ENCODE measurements at regions not wholly inside any gene's neighbourhood (a gene's known extent, or its start where the extent isn't known, plus 50 kb on each side); places are given as distances from the start of the nearest gene placed in this dataset.

DNA sequence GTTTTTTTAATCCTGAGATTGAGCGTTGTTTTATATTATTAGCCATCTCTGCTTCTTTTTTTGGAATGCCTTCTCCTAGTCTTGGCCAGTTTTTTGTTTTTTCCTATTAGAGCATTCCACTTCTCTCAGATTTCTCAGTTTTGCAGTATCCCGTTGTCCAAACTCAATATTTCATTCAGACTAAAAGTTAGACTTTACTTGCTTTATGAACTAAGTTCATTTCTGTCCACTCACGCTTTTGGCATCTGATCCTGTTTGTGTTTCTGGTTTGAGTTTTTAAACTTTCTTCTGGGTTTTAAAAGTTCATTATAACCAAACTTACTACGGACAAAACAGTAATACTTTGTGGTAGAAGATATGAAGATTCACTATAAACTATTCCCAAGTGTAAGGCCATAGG is 288.3 kb upstream of the MPDZ start:
- Histone ChIP-seq H3K27ac (ENCODE audit: low read length, poor library complexity, severe bottlenecking) (no peak overlapping the region), H2BK15ac (ENCODE audit: low read depth, poor library complexity, severe bottlenecking) (no peak overlapping the region), H4K8ac (ENCODE audit: low read length) (no peak overlapping the region), H3K4me2 (ENCODE audit: low read length, poor library complexity, severe bottlenecking) (no peak overlapping the region), H3K9ac (ENCODE audit: low read length) (peak overlapping the region; percentile 63), H4K91ac (ENCODE audit: low read length) (no peak overlapping the region), H3K36me3 (ENCODE audit: control insufficient read depth in 1 of 2, insufficient read depth in 2 of 2, low read depth in 1 of 2, low read length in 2 of 2) (no peaks in the 10 kb centered on the region), H3K23ac (ENCODE audit: low read length in 2 of 2) (no peak overlapping the region), H2AK5ac (ENCODE audit: low read length, severe bottlenecking) (no peak overlapping the region), H2BK120ac (ENCODE audit: low read depth, low read length) (no peak overlapping the region), H2AFZ (ENCODE audit: low read depth, low read length) (no peak overlapping the region), H3K4me3 (ENCODE audit: insufficient read depth in 1 of 2, low read depth in 1 of 2, low read length in 2 of 2) (peak overlapping the region in 1 of 2 experiments; percentile 53), H3K18ac (ENCODE audit: low read depth in 1 of 2, low read length in 2 of 2) (no peak overlapping the region), H3K4ac (ENCODE audit: low read depth in 1 of 2, low read length in 2 of 2) (no peak overlapping the region), H3K79me1 (replicated peaks; ENCODE audit: low read length, poor library complexity, severe bottlenecking) (no peaks in the 10 kb centered on the region), H3K27me3 (ENCODE audit: control insufficient read depth in 1 of 2, insufficient read depth in 1 of 2, low read length in 2 of 2) (no peaks in the 10 kb centered on the region), H3K9me3 (ENCODE audit: control insufficient read depth, low read length) (no peaks in the 10 kb centered on the region), H2BK12ac (ENCODE audit: low read length in 2 of 2) (no peak overlapping the region), H3K14ac (ENCODE audit: low read length in 2 of 2) (no peak overlapping the region), H3K4me1 (ENCODE audit: control insufficient read depth, insufficient read depth, low read depth, low read length) (no peaks in the 10 kb centered on the region), H2BK5ac (ENCODE audit: low read depth, low read length, poor library complexity, severe bottlenecking) (no peak overlapping the region)
- DNase-seq: no peak
- 50% methylated on average over 2 of the region's 4 CpGs for WGBS

DNA sequence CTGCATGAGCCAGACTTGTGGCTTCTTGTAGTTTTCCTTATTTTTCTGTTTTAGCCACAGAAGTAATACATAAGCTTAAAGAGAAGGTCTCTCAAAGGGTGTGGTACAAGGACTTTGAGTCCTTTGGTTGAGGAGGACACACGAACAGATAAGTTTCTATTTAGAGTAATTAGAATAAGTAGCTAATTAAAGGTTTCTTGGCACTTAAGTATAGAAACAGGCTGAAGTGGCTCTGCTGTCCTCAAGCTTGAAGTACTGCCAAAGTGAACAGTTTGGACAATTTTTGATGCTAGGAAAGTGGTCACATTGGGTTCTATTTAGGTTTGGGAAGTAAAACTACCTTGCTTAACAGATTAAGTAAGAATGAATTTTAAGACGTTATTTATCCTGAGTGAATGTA is 278.3 kb upstream of the MPDZ start:
- no peak overlapping the region for H2BK15ac ChIP-seq (ENCODE audit: low read depth, poor library complexity, severe bottlenecking)
- no peaks in the 10 kb centered on the region for H3K9me3 ChIP-seq (ENCODE audit: control insufficient read depth, low read length)
- H3K36me3 ChIP-seq (ENCODE audit: control insufficient read depth in 1 of 2, insufficient read depth in 2 of 2, low read depth in 1 of 2, low read length in 2 of 2): no peaks in the 10 kb centered on the region
- H2BK12ac ChIP-seq (ENCODE audit: low read length in 2 of 2): no peak overlapping the region
- DNase-seq: no peak
- no peak overlapping the region for H3K14ac ChIP-seq (ENCODE audit: low read length in 2 of 2)
- H2AFZ ChIP-seq (ENCODE audit: low read depth, low read length): no peak overlapping the region
- no peak overlapping the region for H4K91ac ChIP-seq (ENCODE audit: low read length)
- H3K4ac ChIP-seq (ENCODE audit: low read depth in 1 of 2, low read length in 2 of 2): no peak overlapping the region
- no peak overlapping the region for H3K9ac ChIP-seq (ENCODE audit: low read length)
- no peak overlapping the region for H3K23ac ChIP-seq (ENCODE audit: low read length in 2 of 2)
- WGBS: 88% methylated on average over 1 of the region's 2 CpGs
- H3K27ac ChIP-seq (ENCODE audit: low read length, poor library complexity, severe bottlenecking): no peak overlapping the region
- no peaks in the 10 kb centered on the region for H3K27me3 ChIP-seq (ENCODE audit: control insufficient read depth in 1 of 2, insufficient read depth in 1 of 2, low read length in 2 of 2)
- H2BK5ac ChIP-seq (ENCODE audit: low read depth, low read length, poor library complexity, severe bottlenecking): no peak overlapping the region
- no peaks in the 10 kb centered on the region for H3K4me1 ChIP-seq (ENCODE audit: control insufficient read depth, insufficient read depth, low read depth, low read length)
- H4K8ac ChIP-seq (ENCODE audit: low read length): no peak overlapping the region
- H2BK120ac ChIP-seq (ENCODE audit: low read depth, low read length): no peak overlapping the region
- H2AK5ac ChIP-seq (ENCODE audit: low read length, severe bottlenecking): no peak overlapping the region
- no peak overlapping the region for H3K18ac ChIP-seq (ENCODE audit: low read depth in 1 of 2, low read length in 2 of 2)
- H3K4me3 ChIP-seq (ENCODE audit: insufficient read depth in 1 of 2, low read depth in 1 of 2, low read length in 2 of 2): no peak overlapping the region
- H3K79me1 ChIP-seq (replicated peaks; ENCODE audit: low read length, poor library complexity, severe bottlenecking): no peaks in the 10 kb centered on the region
- no peak overlapping the region for H3K4me2 ChIP-seq (ENCODE audit: low read length, poor library complexity, severe bottlenecking)

DNA sequence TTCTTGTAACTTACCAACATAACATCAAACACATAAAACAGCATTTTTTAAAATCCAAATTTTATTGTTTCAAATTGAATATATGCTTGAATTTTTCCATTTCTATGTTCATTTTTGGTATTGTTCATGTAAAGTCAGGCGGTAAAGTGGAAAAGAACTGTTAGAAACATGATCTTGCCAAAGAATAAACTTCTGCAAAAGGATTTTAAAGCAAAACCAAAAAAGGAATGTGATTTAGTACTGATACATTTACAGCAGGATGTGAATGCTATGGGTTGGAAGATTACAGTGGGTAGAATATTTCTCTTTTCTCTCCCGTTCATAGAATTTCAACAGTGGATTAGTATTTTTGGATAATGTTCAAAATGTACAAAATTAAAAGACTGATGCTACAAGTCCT is 277.2 kb upstream of the MPDZ start:
- Histone ChIP-seq H2BK120ac (ENCODE audit: low read depth, low read length) (no peak overlapping the region), H2BK5ac (ENCODE audit: low read depth, low read length, poor library complexity, severe bottlenecking) (no peak overlapping the region), H3K9me3 (ENCODE audit: control insufficient read depth, low read length) (no peaks in the 10 kb centered on the region), H2AFZ (ENCODE audit: low read depth, low read length) (no peak overlapping the region), H3K4me2 (ENCODE audit: low read length, poor library complexity, severe bottlenecking) (no peak overlapping the region), H2AK5ac (ENCODE audit: low read length, severe bottlenecking) (no peak overlapping the region), H3K36me3 (ENCODE audit: control insufficient read depth in 1 of 2, insufficient read depth in 2 of 2, low read depth in 1 of 2, low read length in 2 of 2) (no peaks in the 10 kb centered on the region), H3K4me1 (ENCODE audit: control insufficient read depth, insufficient read depth, low read depth, low read length) (no peaks in the 10 kb centered on the region), H3K14ac (ENCODE audit: low read length in 2 of 2) (no peak overlapping the region), H3K4me3 (ENCODE audit: insufficient read depth in 1 of 2, low read depth in 1 of 2, low read length in 2 of 2) (no peak overlapping the region), H3K23ac (ENCODE audit: low read length in 2 of 2) (no peak overlapping the region), H2BK15ac (ENCODE audit: low read depth, poor library complexity, severe bottlenecking) (no peak overlapping the region), H3K27ac (ENCODE audit: low read length, poor library complexity, severe bottlenecking) (no peak overlapping the region), H3K18ac (ENCODE audit: low read depth in 1 of 2, low read length in 2 of 2) (no peak overlapping the region), H3K4ac (ENCODE audit: low read depth in 1 of 2, low read length in 2 of 2) (no peak overlapping the region), H3K9ac (ENCODE audit: low read length) (no peak overlapping the region), H3K27me3 (ENCODE audit: control insufficient read depth in 1 of 2, insufficient read depth in 1 of 2, low read length in 2 of 2) (no peaks in the 10 kb centered on the region), H3K79me1 (replicated peaks; ENCODE audit: low read length, poor library complexity, severe bottlenecking) (no peaks in the 10 kb centered on the region), H2BK12ac (ENCODE audit: low read length in 2 of 2) (no peak overlapping the region), H4K91ac (ENCODE audit: low read length) (no peak overlapping the region), H4K8ac (ENCODE audit: low read length) (no peak overlapping the region)
- no CpG with 5 or more reads among the region's 2 CpGs for WGBS
- no peak for DNase-seq

DNA sequence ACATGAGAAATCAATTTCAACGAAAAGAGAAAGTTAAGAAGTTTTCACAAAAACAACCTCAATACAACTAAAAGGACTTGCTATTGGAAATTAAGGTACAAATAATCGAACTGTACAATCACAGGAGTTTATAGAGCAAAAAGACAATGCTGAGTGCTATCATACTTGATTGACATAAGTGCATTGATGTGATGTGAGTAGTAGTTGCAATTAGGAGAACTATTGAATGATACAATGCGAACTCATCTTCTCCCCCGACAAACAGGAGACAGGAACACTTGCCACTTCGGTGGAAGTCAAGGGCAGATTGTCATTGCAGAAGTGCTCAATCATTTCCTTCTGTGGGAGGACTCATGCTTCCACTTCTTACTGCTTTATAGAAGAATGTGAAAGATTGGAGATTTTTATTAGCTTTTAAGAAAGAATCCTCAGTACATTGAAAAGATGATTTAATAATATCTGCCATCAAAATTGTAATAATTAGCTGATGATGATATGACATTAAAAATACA is 276.6 kb upstream of the MPDZ start:
- no peak overlapping the region for H3K18ac ChIP-seq (ENCODE audit: low read depth in 1 of 2, low read length in 2 of 2)
- H3K23ac ChIP-seq (ENCODE audit: low read length in 2 of 2): no peak overlapping the region
- no peak overlapping the region for H4K91ac ChIP-seq (ENCODE audit: low read length)
- H3K4me1 ChIP-seq (ENCODE audit: control insufficient read depth, insufficient read depth, low read depth, low read length): no peaks in the 10 kb centered on the region
- H2BK5ac ChIP-seq (ENCODE audit: low read depth, low read length, poor library complexity, severe bottlenecking): no peak overlapping the region
- H3K14ac ChIP-seq (ENCODE audit: low read length in 2 of 2): no peak overlapping the region
- no peak overlapping the region for H2BK12ac ChIP-seq (ENCODE audit: low read length in 2 of 2)
- H3K9me3 ChIP-seq (ENCODE audit: control insufficient read depth, low read length): no peaks in the 10 kb centered on the region
- no peak overlapping the region for H2BK15ac ChIP-seq (ENCODE audit: low read depth, poor library complexity, severe bottlenecking)
- 98% methylated on average over 3 of the region's 5 CpGs for WGBS
- H3K27ac ChIP-seq (ENCODE audit: low read length, poor library complexity, severe bottlenecking): no peak overlapping the region
- H3K36me3 ChIP-seq (ENCODE audit: control insufficient read depth in 1 of 2, insufficient read depth in 2 of 2, low read depth in 1 of 2, low read length in 2 of 2): no peaks in the 10 kb centered on the region
- no peaks in the 10 kb centered on the region for H3K27me3 ChIP-seq (ENCODE audit: control insufficient read depth in 1 of 2, insufficient read depth in 1 of 2, low read length in 2 of 2)
- no peak overlapping the region for H3K4ac ChIP-seq (ENCODE audit: low read depth in 1 of 2, low read length in 2 of 2)
- no peak overlapping the region for H3K4me2 ChIP-seq (ENCODE audit: low read length, poor library complexity, severe bottlenecking)
- no peak overlapping the region for H2BK120ac ChIP-seq (ENCODE audit: low read depth, low read length)
- no peak overlapping the region for H4K8ac ChIP-seq (ENCODE audit: low read length)
- H3K9ac ChIP-seq (ENCODE audit: low read length): no peak overlapping the region
- H2AFZ ChIP-seq (ENCODE audit: low read depth, low read length): no peak overlapping the region
- H2AK5ac ChIP-seq (ENCODE audit: low read length, severe bottlenecking): no peak overlapping the region
- DNase-seq: no peak
- no peaks in the 10 kb centered on the region for H3K79me1 ChIP-seq (replicated peaks; ENCODE audit: low read length, poor library complexity, severe bottlenecking)
- H3K4me3 ChIP-seq (ENCODE audit: insufficient read depth in 1 of 2, low read depth in 1 of 2, low read length in 2 of 2): no peak overlapping the region
